ENCODE measurements at regions not wholly inside any gene's neighbourhood (a gene's known extent, or its start where the extent isn't known, plus 50 kb on each side); places are given as distances from the start of the nearest gene placed in this dataset.

GRCh38 chrX:146036000-146036399, 218.4 kb downstream of the SLITRK2 start:
- no peak for TF ChIP-seq CTCF (IDR thresholded peaks at IDR 0.05)
- TF ChIP-seq POLR2A (IDR thresholded peaks at IDR 0.05) = no peak
